ENCODE measurements at regions not wholly inside any gene's neighbourhood (a gene's known extent, or its start where the extent isn't known, plus 50 kb on each side); places are given as distances from the start of the nearest gene placed in this dataset.

DNA sequence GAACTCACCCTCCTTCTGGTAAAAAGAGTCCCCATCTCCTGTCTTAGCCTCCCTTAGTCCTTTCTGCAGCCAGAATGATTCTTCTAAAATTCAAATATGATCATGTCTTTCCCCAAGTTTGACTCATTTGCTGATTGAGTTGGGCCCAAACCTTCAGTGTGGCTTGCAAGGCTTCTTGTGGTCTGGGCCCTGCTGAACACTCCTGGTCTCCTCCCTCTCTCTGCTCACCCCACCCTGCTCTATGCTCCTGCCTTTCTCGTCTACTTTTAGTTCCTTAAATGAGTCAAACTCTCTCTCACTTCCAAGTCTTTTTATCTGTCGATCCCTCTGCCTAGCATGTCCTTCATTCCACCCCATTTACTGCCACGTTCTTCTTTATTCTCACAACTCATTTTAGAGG, 72.6 kb downstream of the CCR1 start:
- Histone ChIP-seq H3K27me3 (no peaks in the 10 kb centered on the region), H3K9me3 (no peaks in the 10 kb centered on the region), H3K36me3 (no peaks in the 10 kb centered on the region), H3K27ac (no peak overlapping the region), H3K4me3 (no peak overlapping the region), H3K4me1 (no peaks in the 10 kb centered on the region)
- intact Hi-C loops (cut with DNase I; ENCODE audit: low total_unique reads) = no loop called here
- TF ChIP-seq, protein P1, sequence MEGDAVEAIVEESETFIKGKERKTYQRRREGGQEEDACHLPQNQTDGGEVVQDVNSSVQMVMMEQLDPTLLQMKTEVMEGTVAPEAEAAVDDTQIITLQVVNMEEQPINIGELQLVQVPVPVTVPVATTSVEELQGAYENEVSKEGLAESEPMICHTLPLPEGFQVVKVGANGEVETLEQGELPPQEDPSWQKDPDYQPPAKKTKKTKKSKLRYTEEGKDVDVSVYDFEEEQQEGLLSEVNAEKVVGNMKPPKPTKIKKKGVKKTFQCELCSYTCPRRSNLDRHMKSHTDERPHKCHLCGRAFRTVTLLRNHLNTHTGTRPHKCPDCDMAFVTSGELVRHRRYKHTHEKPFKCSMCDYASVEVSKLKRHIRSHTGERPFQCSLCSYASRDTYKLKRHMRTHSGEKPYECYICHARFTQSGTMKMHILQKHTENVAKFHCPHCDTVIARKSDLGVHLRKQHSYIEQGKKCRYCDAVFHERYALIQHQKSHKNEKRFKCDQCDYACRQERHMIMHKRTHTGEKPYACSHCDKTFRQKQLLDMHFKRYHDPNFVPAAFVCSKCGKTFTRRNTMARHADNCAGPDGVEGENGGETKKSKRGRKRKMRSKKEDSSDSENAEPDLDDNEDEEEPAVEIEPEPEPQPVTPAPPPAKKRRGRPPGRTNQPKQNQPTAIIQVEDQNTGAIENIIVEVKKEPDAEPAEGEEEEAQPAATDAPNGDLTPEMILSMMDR (IDR thresholded peaks at IDR 0.05) = no peak
- TF ChIP-seq POLR2AphosphoS5 (IDR thresholded peaks at IDR 0.05) = no peak
- DNase-seq (ENCODE audit: low spot score in 2 of 2) = no peak

- Histone ChIP-seq H3K27me3 (no peaks in the 10 kb centered on the region), H3K9me3 (no peaks in the 10 kb centered on the region), H3K4me1 (no peaks in the 10 kb centered on the region), H3K36me3 (no peaks in the 10 kb centered on the region), H3K27ac (no peak overlapping the region), H3K4me3 (no peak overlapping the region)
- no peak for DNase-seq (ENCODE audit: low spot score in 2 of 2)
- no peak for TF ChIP-seq POLR2A (IDR thresholded peaks at IDR 0.05)
- TF ChIP-seq, protein P1 (IDR thresholded peaks at IDR 0.05) = no peak
- TF ChIP-seq POLR2AphosphoS5 (IDR thresholded peaks at IDR 0.05) = no peak
- intact Hi-C loops (cut with DNase I; ENCODE audit: low total_unique reads) = loop anchor here (5.0 kb wide), 1 partner anchor 646 kb away; no protein-coding TSS in a partner anchor
Observed at GRCh38 chr3:46133285-46133684, 74.8 kb downstream of the CCR1 start.

DNA sequence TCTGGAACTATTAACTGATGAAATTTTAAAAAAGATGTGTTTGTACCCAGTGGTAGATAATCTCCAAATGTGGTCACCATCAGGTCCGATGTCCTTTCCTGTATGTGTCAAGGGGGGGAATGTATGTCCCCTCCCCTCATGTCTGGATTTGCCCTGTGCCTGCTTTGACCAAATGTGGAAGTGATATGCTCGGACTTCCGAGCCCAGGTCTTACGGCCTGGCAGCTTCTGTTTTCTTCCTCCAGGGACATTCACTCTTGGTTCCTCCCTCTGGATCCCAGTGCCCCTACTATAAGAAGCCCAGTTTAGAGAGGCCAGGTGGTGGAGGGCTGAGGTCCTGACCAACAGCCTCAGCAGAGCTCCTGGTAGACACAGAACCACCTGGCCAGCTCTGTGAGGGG, 75.5 kb downstream of the CCR1 start:
- Histone ChIP-seq H3K36me3 (no peaks in the 10 kb centered on the region), H3K27ac (no peak overlapping the region), H3K4me3 (no peak overlapping the region), H3K4me1 (no peaks in the 10 kb centered on the region), H3K27me3 (no peaks in the 10 kb centered on the region), H3K9me3 (no peaks in the 10 kb centered on the region)
- TF ChIP-seq, protein P1 (IDR thresholded peaks at IDR 0.05) = no peak
- TF ChIP-seq POLR2AphosphoS5 (IDR thresholded peaks at IDR 0.05) = no peak
- TF ChIP-seq POLR2A (IDR thresholded peaks at IDR 0.05) = no peak
- intact Hi-C loops (cut with DNase I; ENCODE audit: low total_unique reads) = loop anchor here (5.0 kb wide), 1 partner anchor 645 kb away; no protein-coding TSS in a partner anchor
- no peak for DNase-seq (ENCODE audit: low spot score in 2 of 2)

- H3K27me3 ChIP-seq = no peaks in the 10 kb centered on the region
- no peak for DNase-seq (ENCODE audit: low spot score in 2 of 2)
- no peak overlapping the region for H3K27ac ChIP-seq
- no peaks in the 10 kb centered on the region for H3K9me3 ChIP-seq
- intact Hi-C loops (cut with DNase I; ENCODE audit: low total_unique reads) = loop anchor here (5.0 kb wide), 1 partner anchor 645 kb away; no protein-coding TSS in a partner anchor
- no peaks in the 10 kb centered on the region for H3K4me1 ChIP-seq
- TF ChIP-seq POLR2AphosphoS5 (IDR thresholded peaks at IDR 0.05) (no peak), POLR2A (IDR thresholded peaks at IDR 0.05) (no peak)
- TF ChIP-seq, protein P1 (IDR thresholded peaks at IDR 0.05) = no peak
- H3K36me3 ChIP-seq = no peaks in the 10 kb centered on the region
- no peak overlapping the region for H3K4me3 ChIP-seq
Observed at GRCh38 chr3:46131884-46132450, 76.1 kb downstream of the CCR1 start.

GRCh38 chr3:46130631-46131310, 77.3 kb downstream of the CCR1 start:
- Histone ChIP-seq H3K4me1 (no peaks in the 10 kb centered on the region), H3K27me3 (no peaks in the 10 kb centered on the region), H3K36me3 (no peaks in the 10 kb centered on the region), H3K9me3 (no peaks in the 10 kb centered on the region), H3K27ac (peak overlapping the region in 1 of 2 donors; percentile 8), H3K4me3 (no peak overlapping the region)
- TF ChIP-seq POLR2A (IDR thresholded peaks at IDR 0.05) = no peak
- no peak for TF ChIP-seq POLR2AphosphoS5 (IDR thresholded peaks at IDR 0.05)
- TF ChIP-seq, protein P1 (IDR thresholded peaks at IDR 0.05) = no peak
- intact Hi-C loops (cut with DNase I; ENCODE audit: low total_unique reads) = loop anchor here (5.0 kb wide), 1 partner anchor 643 kb away; no protein-coding TSS in a partner anchor
- no peak for DNase-seq (ENCODE audit: low spot score in 2 of 2)
